Common myeloid progenitor, CD34-positive (primary cell): ENCODE measurements at regions not wholly inside any gene's neighbourhood (a gene's known extent, or its start where the extent isn't known, plus 50 kb on each side); places are given as distances from the start of the nearest gene placed in this dataset.

ENCODE experiments used
- CTCF ChIA-PET: fragments of 350-600 bp; sonication (Branson Sonifier 250); formaldehyde crosslinking; loops from one replicate; lab custom pipeline; 2021; ENCODE audit warnings: antibody characterized with exemption; lab: Charles Lee
- POLR2A ChIA-PET: fragments of 350-600 bp; sonication (Branson Sonifier 250); formaldehyde crosslinking; loops from one replicate; lab custom pipeline; 2021; ENCODE audit warnings: antibody characterized with exemption; lab: Charles Lee
- DNase-seq, 3 donors: peaks; one replicate each; pipeline versions ENCODE4 v3.0.0 to v3.0.0-alpha.2; 2013
- H3K27ac ChIP-seq, 2 experiments: 1 replicate in 1 of 2; 2 replicates in 1 of 2; pipeline ENCODE4 v1.7.0; 2013; ENCODE audit warnings: inconsistent platforms in 2 of 2, low read length in 2 of 2, mild to moderate bottlenecking in 2 of 2, low read depth in 1 of 2, moderate library complexity in 1 of 2; ENCODE audit not compliant: severe bottlenecking in 2 of 2, insufficient read depth in 1 of 2, poor library complexity in 1 of 2
- H3K27me3 ChIP-seq, 5 experiments: replicated peaks in 2 of 5; 1 replicate in 3 of 5; 2 replicates in 2 of 5; pipeline versions ENCODE4 v1.6.1 to v1.7.0; 2013; ENCODE audit warnings: low read length in 4 of 5, mild to moderate bottlenecking in 2 of 5, moderate library complexity in 2 of 5, inconsistent platforms in 1 of 5; ENCODE audit not compliant: insufficient read depth in 5 of 5, control insufficient read depth in 4 of 5
- H3K36me3 ChIP-seq, 4 experiments: 1 replicate in 2 of 4; 2 replicates in 2 of 4; pipeline versions ENCODE4 v1.6.1 to v1.7.0; 2013; ENCODE audit warnings: low read length in 3 of 4, control low read depth in 1 of 4, mild to moderate bottlenecking in 1 of 4; ENCODE audit not compliant: control insufficient read depth in 4 of 4, insufficient read depth in 4 of 4
- H3K4me1 ChIP-seq, 4 experiments: 1 replicate in 3 of 4; 2 replicates in 1 of 4; pipeline versions ENCODE4 v1.6.1 to v1.7.1; 2013; ENCODE audit warnings: low read length in 3 of 4, mild to moderate bottlenecking in 3 of 4, control low read depth in 1 of 4, inconsistent platforms in 1 of 4, moderate library complexity in 1 of 4; ENCODE audit not compliant: control insufficient read depth in 4 of 4, insufficient read depth in 4 of 4; ENCODE audit errors: control extremely low read depth in 1 of 4
- H3K4me3 ChIP-seq, 7 experiments: 1 replicate in 4 of 7; 2 replicates in 3 of 7; pipeline versions ENCODE4 v1.5.1 to v1.7.0; 2013; ENCODE audit warnings: mild to moderate bottlenecking in 7 of 7, low read length in 6 of 7, moderate library complexity in 6 of 7, inconsistent platforms in 2 of 7, low read depth in 2 of 7, control low read depth in 1 of 7; ENCODE audit not compliant: insufficient read depth in 4 of 7, control insufficient read depth in 1 of 7; ENCODE audit errors: extremely low read depth in 1 of 7
- H3K9me3 ChIP-seq, 5 experiments: 1 replicate in 4 of 5; 2 replicates in 1 of 5; pipeline versions ENCODE4 v1.6.1 to v1.7.1; 2013; ENCODE audit warnings: low read length in 4 of 5, mild to moderate bottlenecking in 2 of 5, inconsistent platforms in 1 of 5, low read depth in 1 of 5, moderate library complexity in 1 of 5; ENCODE audit not compliant: control insufficient read depth in 4 of 5, insufficient read depth in 2 of 5; ENCODE audit errors: control extremely low read depth in 1 of 5
- WGBS: methylation state at CpG from one replicate; pipeline ENCODE4 v1.1.5; 2013; ENCODE audit not compliant: insufficient coverage; 5-methylcytosine and 5-hydroxymethylcytosine counted together

DNA sequence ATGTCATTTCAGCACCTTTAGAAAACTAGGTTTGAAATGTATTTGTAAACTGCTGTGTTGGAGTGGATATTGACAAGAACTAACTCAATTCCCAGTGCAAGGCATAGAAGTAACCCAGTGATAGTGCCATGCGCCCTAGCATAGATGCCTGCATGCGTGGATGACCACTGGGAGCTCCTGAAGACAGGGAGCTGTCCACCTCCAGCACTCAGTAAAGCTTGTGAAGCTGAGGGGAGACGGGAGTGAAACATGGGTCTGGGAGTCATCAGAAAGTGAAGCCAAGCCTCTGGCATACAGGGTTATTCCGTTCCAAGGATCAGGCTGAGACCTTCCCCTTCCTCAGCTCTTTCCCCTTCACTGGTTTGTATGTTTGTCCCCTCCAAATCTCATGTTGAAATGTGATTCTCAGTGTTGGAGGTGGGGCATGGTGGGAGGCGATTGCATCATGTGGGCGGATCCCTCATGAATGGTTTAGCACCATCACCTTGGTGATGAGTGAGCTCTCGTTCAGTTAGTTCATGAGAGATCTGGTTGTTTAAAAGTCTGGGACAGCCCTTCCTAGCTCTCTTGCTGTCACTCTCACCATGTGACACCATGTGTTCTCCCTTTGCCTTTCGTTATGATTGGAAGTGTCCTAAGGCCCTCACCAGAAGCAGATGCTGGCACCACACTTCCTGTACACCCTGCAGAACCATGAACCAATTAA is 146.5 kb upstream of the FERMT1 start:
- ChIA-PET CTCF (interaction anchor here (1.5 kb wide), 1 partner anchor 9 kb away, joined by 3 read pairs; no protein-coding TSS in a partner anchor), POLR2A (no interaction called here)
- Histone ChIP-seq H3K36me3 (no peaks in the 10 kb centered on the region), H3K27ac (no peak overlapping the region), H3K9me3 (no peaks in the 10 kb centered on the region), H3K4me3 (no peak overlapping the region), H3K27me3 (no peaks in the 10 kb centered on the region), H3K4me1 (peaks cover 0 to 4% (median 0%) of the 10 kb centered on the region in 4 experiments)
- no peak for DNase-seq
- WGBS: 81% methylated on average over 7 of the region's 8 CpGs

DNA sequence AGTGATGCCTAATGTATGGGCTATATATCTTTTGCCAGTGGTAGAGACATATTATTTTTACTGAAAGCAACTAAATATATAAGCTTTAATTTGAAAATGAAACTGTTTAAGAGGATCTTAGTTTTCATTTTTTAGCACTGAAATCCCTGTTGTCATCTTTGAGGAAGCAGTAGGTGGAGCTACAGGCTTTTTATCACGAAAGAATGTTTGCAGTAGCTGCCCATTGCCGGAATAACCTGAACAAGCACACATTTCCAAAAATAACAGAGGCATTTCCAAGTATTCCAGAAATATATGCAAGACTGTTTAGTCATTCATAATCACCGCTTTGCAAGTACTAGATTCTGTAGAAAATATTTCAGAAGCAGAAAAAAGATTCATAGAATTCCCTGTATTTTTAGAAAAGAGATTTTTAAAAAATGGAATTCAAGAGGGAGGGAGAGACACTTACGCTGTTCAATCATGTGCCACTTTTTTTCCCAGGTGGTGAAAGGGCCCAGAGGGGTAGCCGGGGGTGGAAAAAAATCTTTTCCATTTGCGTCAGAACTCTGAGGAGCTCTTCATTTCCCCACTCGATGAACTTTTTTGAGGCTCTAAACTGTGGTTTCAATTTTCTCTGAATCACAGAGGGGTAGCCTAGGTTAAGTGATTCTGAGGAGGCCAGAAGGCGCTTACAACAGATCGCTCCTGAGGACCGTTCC is 142.5 kb upstream of the FERMT1 start:
- Histone ChIP-seq H3K36me3 (no peaks in the 10 kb centered on the region), H3K27me3 (no peaks in the 10 kb centered on the region), H3K4me3 (peak overlapping the region in 2 of 7 experiments; percentile 59 to 60), H3K27ac (no peak overlapping the region), H3K4me1 (peaks cover 0 to 4% (median 0%) of the 10 kb centered on the region in 4 experiments), H3K9me3 (no peaks in the 10 kb centered on the region)
- 5% methylated on average over 5 of the region's 10 CpGs for WGBS
- ChIA-PET CTCF (interaction anchor here (0.6 kb wide), 1 partner anchor 1020 kb away, joined by 3 read pairs; no protein-coding TSS in a partner anchor), POLR2A (no interaction called here)
- DNase-seq: peak; percentile 20 to 49 (median 35)

DNA sequence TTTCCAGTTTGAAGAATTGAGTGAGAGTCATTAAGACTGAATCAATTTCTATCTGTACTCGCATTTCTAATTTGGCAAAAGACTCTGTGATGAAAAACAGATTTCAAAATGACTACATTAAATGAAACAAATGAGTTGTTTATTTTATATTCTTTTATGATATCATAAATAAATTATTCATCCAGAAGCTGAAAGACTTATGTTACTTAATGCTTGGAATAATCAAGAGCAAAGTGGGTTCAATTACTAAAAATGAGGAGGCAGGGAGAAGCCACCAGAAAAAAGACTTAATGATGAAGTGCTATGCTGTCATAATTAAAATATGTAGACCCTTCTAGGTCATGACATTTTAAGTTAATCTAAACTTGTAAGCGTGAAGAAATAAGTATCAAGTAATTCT is 130.6 kb upstream of the FERMT1 start:
- ChIA-PET CTCF (no interaction called here), POLR2A (no interaction called here)
- no peak overlapping the region for H3K4me3 ChIP-seq
- H3K4me1 ChIP-seq: no peaks in the 10 kb centered on the region
- WGBS: no CpG with 5 or more reads among the region's 2 CpGs
- no peaks in the 10 kb centered on the region for H3K9me3 ChIP-seq
- no peaks in the 10 kb centered on the region for H3K36me3 ChIP-seq
- no peak for DNase-seq
- no peaks in the 10 kb centered on the region for H3K27me3 ChIP-seq
- no peak overlapping the region for H3K27ac ChIP-seq

DNA sequence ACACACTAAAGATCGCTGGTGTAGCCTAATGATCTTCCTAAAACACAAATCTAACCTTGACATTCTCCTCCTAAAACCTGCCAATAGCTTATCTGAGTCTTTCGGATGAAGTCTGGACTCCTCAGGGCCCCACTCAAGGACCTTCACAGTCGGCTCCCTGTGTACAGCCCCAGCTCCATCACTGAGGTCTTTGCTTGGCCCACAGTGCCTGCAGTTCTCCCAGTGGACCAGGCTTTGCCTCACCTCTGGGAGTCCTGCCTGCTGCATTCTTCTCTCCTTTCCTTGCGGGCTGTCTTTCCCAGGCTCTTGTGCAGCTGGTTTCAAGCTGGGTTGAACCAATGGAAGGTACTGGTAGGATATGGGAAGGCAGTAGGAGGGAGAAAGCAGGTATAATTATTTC is 122.6 kb upstream of the FERMT1 start:
- Histone ChIP-seq H3K4me3 (no peak overlapping the region), H3K27me3 (no peaks in the 10 kb centered on the region), H3K36me3 (no peaks in the 10 kb centered on the region), H3K27ac (no peak overlapping the region), H3K9me3 (peaks cover 0 to 2% (median 0%) of the 10 kb centered on the region in 5 experiments), H3K4me1 (no peaks in the 10 kb centered on the region)
- ChIA-PET POLR2A (no interaction called here), CTCF (no interaction called here)
- no peak for DNase-seq
- 95% methylated on average over 3 of the region's 4 CpGs for WGBS

DNA sequence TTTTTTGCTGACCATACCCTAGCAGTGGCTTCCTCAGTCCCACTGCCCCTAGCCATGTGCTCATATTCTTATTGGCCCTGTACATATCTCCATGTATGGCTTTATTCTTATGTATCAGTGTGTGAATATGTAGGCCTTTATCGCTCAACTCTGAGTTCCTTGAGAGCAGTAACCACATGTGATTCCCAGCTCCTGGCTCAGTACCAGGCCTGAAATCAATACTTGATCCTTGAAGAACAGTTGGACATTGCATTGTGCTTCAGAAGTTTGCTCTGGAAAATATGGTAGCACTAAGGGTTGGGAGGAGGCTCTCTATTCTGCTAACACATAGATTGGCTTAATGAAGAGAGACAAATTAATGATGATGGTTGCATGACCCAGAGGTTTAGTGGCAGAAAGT is 118.8 kb upstream of the FERMT1 start:
- no CpG with 5 or more reads among the region's 1 CpG for WGBS
- Histone ChIP-seq H3K27me3 (no peaks in the 10 kb centered on the region), H3K27ac (no peak overlapping the region), H3K4me1 (no peaks in the 10 kb centered on the region), H3K9me3 (peaks cover 0 to 2% (median 0%) of the 10 kb centered on the region in 5 experiments), H3K36me3 (no peaks in the 10 kb centered on the region), H3K4me3 (no peak overlapping the region)
- ChIA-PET CTCF (no interaction called here), POLR2A (no interaction called here)
- no peak for DNase-seq

DNA sequence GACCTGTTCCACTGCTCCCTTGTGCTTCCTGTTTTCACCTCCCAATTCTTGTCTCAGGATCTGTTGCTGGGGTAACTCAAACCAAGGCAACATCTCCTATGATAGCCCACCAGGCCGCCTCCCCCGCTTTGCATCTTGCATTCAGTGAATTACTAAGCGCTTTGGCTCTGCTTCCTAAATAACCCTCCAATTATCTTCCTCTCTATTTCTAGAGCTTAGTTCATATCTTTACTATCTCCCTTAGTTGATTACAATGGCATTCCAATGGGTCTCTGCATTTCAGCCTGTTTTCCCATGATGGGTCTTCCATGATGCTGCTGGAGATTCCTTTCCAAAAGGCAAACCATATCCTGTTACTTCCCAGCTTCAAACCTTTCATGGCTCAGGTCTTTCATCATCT is 117.2 kb upstream of the FERMT1 start:
- POLR2A ChIA-PET: no interaction called here
- H3K27ac ChIP-seq: no peak overlapping the region
- H3K36me3 ChIP-seq: no peaks in the 10 kb centered on the region
- no peaks in the 10 kb centered on the region for H3K4me1 ChIP-seq
- peaks cover 0 to 2% (median 0%) of the 10 kb centered on the region in 5 experiments for H3K27me3 ChIP-seq
- H3K9me3 ChIP-seq: no peaks in the 10 kb centered on the region
- 100% methylated on average over 3 of the region's 3 CpGs for WGBS
- CTCF ChIA-PET: no interaction called here
- H3K4me3 ChIP-seq: no peak overlapping the region
- DNase-seq: no peak

DNA sequence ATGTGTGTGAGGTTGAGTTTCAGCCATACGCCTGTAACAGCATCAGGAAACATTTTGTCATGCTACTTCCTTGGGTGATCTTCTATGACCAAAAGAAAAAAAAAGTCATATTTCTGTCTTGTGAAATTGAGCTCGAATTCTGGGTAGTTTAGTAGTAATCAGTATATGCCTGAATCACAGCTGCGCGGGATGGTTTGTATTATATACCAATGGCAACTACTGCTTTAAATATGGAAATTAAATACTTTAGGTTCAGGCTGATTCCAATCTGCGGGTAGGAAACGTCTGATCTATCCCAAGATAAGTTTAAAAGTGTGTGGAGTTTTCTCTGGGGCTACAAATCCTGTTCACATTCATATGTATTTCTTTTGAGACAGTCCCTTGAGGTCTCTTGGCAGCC is 115.6 kb upstream of the FERMT1 start:
- H3K36me3 ChIP-seq: no peaks in the 10 kb centered on the region
- H3K27me3 ChIP-seq: peaks cover 0 to 2% (median 0%) of the 10 kb centered on the region in 5 experiments
- 53% methylated on average over 3 of the region's 6 CpGs for WGBS
- no peaks in the 10 kb centered on the region for H3K9me3 ChIP-seq
- H3K4me1 ChIP-seq: no peaks in the 10 kb centered on the region
- POLR2A ChIA-PET: no interaction called here
- no peak overlapping the region for H3K4me3 ChIP-seq
- no peak overlapping the region for H3K27ac ChIP-seq
- DNase-seq: no peak
- CTCF ChIA-PET: no interaction called here
